Parathyroid adenoma (tissue), 2 donors: ENCODE measurements at regions not wholly inside any gene's neighbourhood (a gene's known extent, or its start where the extent isn't known, plus 50 kb on each side); places are given as distances from the start of the nearest gene placed in this dataset.

Source experiments
- H2AFZ ChIP-seq: fragments of 300-600 bp; sonication (generic); one replicate; pipeline ENCODE4 v1.7.0; 2017; ENCODE audit warnings: antibody characterized with exemption, mild to moderate bottlenecking
- H3K27ac ChIP-seq: fragments of 300-600 bp; sonication (generic); one replicate; pipeline ENCODE4 v1.7.0; 2017
- H3K27me3 ChIP-seq: fragments of 300-600 bp; sonication (generic); one replicate; pipeline ENCODE4 v1.7.0; 2017; ENCODE audit warnings: low read length; ENCODE audit not compliant: control insufficient read depth, insufficient read depth
- H3K36me3 ChIP-seq: fragments of 300-600 bp; sonication (generic); one replicate; pipeline ENCODE4 v1.7.0; 2017; ENCODE audit warnings: low read length; ENCODE audit not compliant: control insufficient read depth, insufficient read depth
- H3K4me1 ChIP-seq: fragments of 300-600 bp; sonication (generic); one replicate; pipeline ENCODE4 v1.7.0; 2017; ENCODE audit warnings: control low read depth
- H3K4me2 ChIP-seq: fragments of 300-600 bp; sonication (generic); one replicate; pipeline ENCODE4 v1.7.0; 2017; ENCODE audit warnings: low read length
- H3K4me3 ChIP-seq: fragments of 300-600 bp; sonication (generic); one replicate; pipeline ENCODE4 v1.7.0; 2017; ENCODE audit warnings: low read depth, low read length
- H3K79me2 ChIP-seq: fragments of 300-600 bp; sonication (generic); one replicate; pipeline ENCODE4 v1.7.0; 2017; ENCODE audit warnings: control low read depth
- H3K9ac ChIP-seq: fragments of 300-600 bp; sonication (generic); one replicate; pipeline ENCODE4 v1.7.0; 2017; ENCODE audit warnings: mild to moderate bottlenecking
- H3K9me3 ChIP-seq: fragments of 300-600 bp; sonication (generic); one replicate; pipeline ENCODE4 v1.7.0; 2017; ENCODE audit warnings: low read length; ENCODE audit not compliant: control insufficient read depth
- CTCF ChIP-seq: fragments of 300-600 bp; sonication (generic); IDR thresholded peaks from one replicate; pipeline ENCODE4 v1.7.0; 2017; ENCODE audit warnings: antibody characterized with exemption, mild to moderate bottlenecking
- donor health status: primary hyperparathyroidism.

- no peaks in the 10 kb centered on the region for H3K4me1 ChIP-seq
- no peaks in the 10 kb centered on the region for H3K9me3 ChIP-seq
- no peak for TF ChIP-seq CTCF
- no peak overlapping the region for H3K27ac ChIP-seq
- H2AFZ ChIP-seq, result no peak overlapping the region
- no peak overlapping the region for H3K9ac ChIP-seq
- H3K4me2 ChIP-seq, result no peak overlapping the region
- H3K27me3 ChIP-seq, result no peaks in the 10 kb centered on the region
- H3K36me3 ChIP-seq, result no peaks in the 10 kb centered on the region
- H3K79me2 ChIP-seq, result no peaks in the 10 kb centered on the region
- no peak overlapping the region for H3K4me3 ChIP-seq
Measured at GRCh38 chr17:71142333-71142732, 973.0 kb downstream of the KCNJ2 start.

- H3K4me3 ChIP-seq, result no peak overlapping the region
- H3K27me3 ChIP-seq, result no peaks in the 10 kb centered on the region
- H2AFZ ChIP-seq, result no peak overlapping the region
- no peaks in the 10 kb centered on the region for H3K4me1 ChIP-seq
- H3K9me3 ChIP-seq, result no peaks in the 10 kb centered on the region
- H3K36me3 ChIP-seq, result no peaks in the 10 kb centered on the region
- H3K79me2 ChIP-seq, result no peaks in the 10 kb centered on the region
- H3K9ac ChIP-seq, result no peak overlapping the region
- no peak overlapping the region for H3K4me2 ChIP-seq
- TF ChIP-seq CTCF, result no peak
- no peak overlapping the region for H3K27ac ChIP-seq
Measured at GRCh38 chr17:71145486-71145885, 975.3 kb upstream of the SOX9 start.

GRCh38 chr17:71147906-71148305 is 972.9 kb upstream of the SOX9 start:
- Histone ChIP-seq H3K9me3 (no peaks in the 10 kb centered on the region), H2AFZ (no peak overlapping the region), H3K4me3 (no peak overlapping the region), H3K4me2 (no peak overlapping the region), H3K79me2 (no peaks in the 10 kb centered on the region), H3K27ac (no peak overlapping the region), H3K36me3 (no peaks in the 10 kb centered on the region), H3K27me3 (no peaks in the 10 kb centered on the region), H3K9ac (no peak overlapping the region), H3K4me1 (no peaks in the 10 kb centered on the region)
- TF ChIP-seq CTCF, result no peak

GRCh38 chr17:71149607-71150006 is 971.2 kb upstream of the SOX9 start:
- Histone ChIP-seq H3K27me3 (no peaks in the 10 kb centered on the region), H3K4me2 (no peak overlapping the region), H3K4me3 (no peak overlapping the region), H3K4me1 (no peaks in the 10 kb centered on the region), H3K9me3 (no peaks in the 10 kb centered on the region), H3K27ac (no peak overlapping the region), H2AFZ (no peak overlapping the region), H3K9ac (no peak overlapping the region), H3K36me3 (no peaks in the 10 kb centered on the region), H3K79me2 (no peaks in the 10 kb centered on the region)
- no peak for TF ChIP-seq CTCF

GRCh38 chr17:71157297-71157696 is 963.5 kb upstream of the SOX9 start:
- H3K4me2 ChIP-seq, result no peak overlapping the region
- H3K36me3 ChIP-seq, result no peaks in the 10 kb centered on the region
- no peak overlapping the region for H3K27ac ChIP-seq
- no peak overlapping the region for H2AFZ ChIP-seq
- H3K4me1 ChIP-seq, result no peaks in the 10 kb centered on the region
- H3K9me3 ChIP-seq, result no peaks in the 10 kb centered on the region
- H3K9ac ChIP-seq, result no peak overlapping the region
- no peaks in the 10 kb centered on the region for H3K79me2 ChIP-seq
- H3K27me3 ChIP-seq, result no peaks in the 10 kb centered on the region
- no peak for TF ChIP-seq CTCF
- H3K4me3 ChIP-seq, result no peak overlapping the region
